K562 (cell line): ENCODE measurements at regions not wholly inside any gene's neighbourhood (a gene's known extent, or its start where the extent isn't known, plus 50 kb on each side); places are given as distances from the start of the nearest gene placed in this dataset.
A peak's percentile ranks its signal among the peaks of the same experiment; 100 is the strongest.

Experiments used
- DEAF1 ChIP-seq: fragments of 450-650 bp; formaldehyde crosslinking; IDR thresholded peaks from 2 replicates; pipeline ENCODE4 v1.4.0; 2020; ENCODE audit warnings: mild to moderate bottlenecking, moderate library complexity
- MGA ChIP-seq: fragments of 450-650 bp; IDR thresholded peaks from 2 replicates; pipeline ENCODE4 v1.6.1; 2016; ENCODE audit warnings: mild to moderate bottlenecking, moderate library complexity

GRCh38 chr14:49497725-49498348, 88.3 kb downstream of the RPS29 start (continued):
- TF ChIP-seq MGA (no peak), DEAF1 (CRISPR knock-in tag) (0 out of 2 replicates have a peak, but pooled peaks have one; percentile 15)
